MCF 10A (cell line): ENCODE measurements at regions not wholly inside any gene's neighbourhood (a gene's known extent, or its start where the extent isn't known, plus 50 kb on each side); places are given as distances from the start of the nearest gene placed in this dataset.

Source experiments
- BruUV-seq: library from RNA; stranded (reverse); fragments of 400-500 nt; replicated peaks from 2 replicates; lab custom pipeline; 2021; lab: Mats Ljungman, UMichigan
- CTCF ChIA-PET: fragments of 300-600 bp; sonication (Branson Sonifier 250); formaldehyde crosslinking; extraction: SDS; loops from one replicate; lab custom pipeline; 2021; ENCODE audit warnings: antibody characterized with exemption, inconsistent platforms; lab: Yijun Ruan, JAX
- POLR2A ChIA-PET: fragments of 300-600, 350-650 bp; sonication (Branson Sonifier 250); formaldehyde crosslinking; extraction: SDS; loops from one replicate; lab custom pipeline; 2020; ENCODE audit warnings: antibody characterized with exemption, inconsistent platforms; lab: Yijun Ruan, JAX
- DNase-seq: peaks from one replicate; pipeline ENCODE4 v3.0.0-alpha.2; 2018; ENCODE audit not compliant: unreplicated experiment
- H3K27ac Mint-ChIP-seq: one replicate; pipeline ENCODE4 v1.8.0; 2022; ENCODE audit warnings: mild to moderate bottlenecking, low read depth, mixed read lengths; ENCODE audit not compliant: unreplicated experiment
- H3K27me3 Mint-ChIP-seq: one replicate; pipeline ENCODE4 v1.8.0; 2022; ENCODE audit warnings: mixed read lengths; ENCODE audit not compliant: insufficient read depth, unreplicated experiment
- H3K36me3 Mint-ChIP-seq: one replicate; pipeline ENCODE4 v1.8.0; 2022; ENCODE audit warnings: mild to moderate bottlenecking, moderate library complexity, mixed read lengths; ENCODE audit not compliant: insufficient read depth, unreplicated experiment
- H3K4me1 Mint-ChIP-seq: one replicate; pipeline ENCODE4 v1.8.0; 2022; ENCODE audit warnings: mixed read lengths; ENCODE audit not compliant: insufficient read depth, unreplicated experiment
- H3K4me3 Mint-ChIP-seq: one replicate; pipeline ENCODE4 v1.8.0; 2022; ENCODE audit warnings: mild to moderate bottlenecking, moderate library complexity, mixed read lengths; ENCODE audit not compliant: unreplicated experiment
- H3K9me3 Mint-ChIP-seq: one replicate; pipeline ENCODE4 v1.8.0; 2022; ENCODE audit warnings: mixed read lengths; ENCODE audit not compliant: unreplicated experiment
- intact Hi-C: fragments of 100-400 bp; cut with micrococcal nuclease; formaldehyde crosslinking; loops from 2 replicates; pipeline ENCODE4 v1.14.1; 2022
- TF ChIP-seq, protein P1 (sequence below): fragments of 200-600 bp; IDR thresholded peaks from one replicate; pipeline ENCODE4 v1.8.0; 2022; ENCODE audit warnings: antibody characterized with exemption, mild to moderate bottlenecking; ENCODE audit not compliant: unreplicated experiment

GRCh38 chr2:39519886-39520285 lies 82.8 kb upstream of the MAP4K3 start:
- POLR2A ChIA-PET, result interaction anchor here (0.6 to 1.1 kb wide), 2 partner anchors 32 to 149 kb away, joined by 3 read pairs; no protein-coding TSS in a partner anchor
- Mint-ChIP-seq H3K27me3 (no peaks in the 10 kb centered on the region), H3K27ac (no peak overlapping the region), H3K9me3 (no peaks in the 10 kb centered on the region), H3K4me3 (no peak overlapping the region), H3K36me3 (no peaks in the 10 kb centered on the region), H3K4me1 (peaks cover 41% of the 10 kb centered on the region)
- CTCF ChIA-PET, result no interaction called here
- no TSS peak for BruUV-seq
- TF ChIP-seq, protein P1, sequence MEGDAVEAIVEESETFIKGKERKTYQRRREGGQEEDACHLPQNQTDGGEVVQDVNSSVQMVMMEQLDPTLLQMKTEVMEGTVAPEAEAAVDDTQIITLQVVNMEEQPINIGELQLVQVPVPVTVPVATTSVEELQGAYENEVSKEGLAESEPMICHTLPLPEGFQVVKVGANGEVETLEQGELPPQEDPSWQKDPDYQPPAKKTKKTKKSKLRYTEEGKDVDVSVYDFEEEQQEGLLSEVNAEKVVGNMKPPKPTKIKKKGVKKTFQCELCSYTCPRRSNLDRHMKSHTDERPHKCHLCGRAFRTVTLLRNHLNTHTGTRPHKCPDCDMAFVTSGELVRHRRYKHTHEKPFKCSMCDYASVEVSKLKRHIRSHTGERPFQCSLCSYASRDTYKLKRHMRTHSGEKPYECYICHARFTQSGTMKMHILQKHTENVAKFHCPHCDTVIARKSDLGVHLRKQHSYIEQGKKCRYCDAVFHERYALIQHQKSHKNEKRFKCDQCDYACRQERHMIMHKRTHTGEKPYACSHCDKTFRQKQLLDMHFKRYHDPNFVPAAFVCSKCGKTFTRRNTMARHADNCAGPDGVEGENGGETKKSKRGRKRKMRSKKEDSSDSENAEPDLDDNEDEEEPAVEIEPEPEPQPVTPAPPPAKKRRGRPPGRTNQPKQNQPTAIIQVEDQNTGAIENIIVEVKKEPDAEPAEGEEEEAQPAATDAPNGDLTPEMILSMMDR, result no peak
- intact Hi-C loops, result no loop called here
- no peak for DNase-seq

DNA sequence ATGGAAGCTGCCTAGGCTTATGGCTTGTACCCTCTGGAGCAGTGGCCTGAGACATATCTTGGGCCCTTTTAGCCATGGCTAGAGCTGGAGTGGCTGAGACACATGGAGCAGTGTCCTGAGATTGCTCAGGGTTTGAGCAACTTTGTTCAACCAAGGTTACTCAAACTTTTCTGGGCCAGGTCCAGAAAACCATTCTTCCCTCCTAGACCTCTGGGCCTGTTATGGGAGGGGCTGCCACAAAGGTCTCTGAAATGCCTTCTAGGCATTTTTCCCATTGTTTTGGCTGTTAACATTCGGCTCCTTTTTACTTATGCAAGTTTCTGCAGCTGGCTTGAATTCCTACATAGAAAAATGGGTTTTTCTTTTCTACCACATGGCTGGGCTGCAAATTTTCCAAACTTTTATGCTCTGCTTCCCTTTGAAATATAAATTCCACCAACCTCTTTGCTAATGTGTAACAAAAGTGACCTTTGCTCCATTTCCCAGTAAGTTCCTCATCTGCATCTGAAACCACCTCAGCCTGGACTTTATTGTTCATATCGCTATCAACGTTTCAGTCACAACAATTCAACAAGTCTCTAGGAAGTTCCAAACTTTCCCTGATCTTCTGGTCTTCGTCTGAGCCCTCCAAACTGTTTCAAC lies 84.9 kb upstream of the MAP4K3 start:
- ChIA-PET POLR2A (no interaction called here), CTCF (interaction anchor here (0.7 to 2.3 kb wide), 2 partner anchors 71 to 174 kb away, joined by 4 to 15 read pairs; no protein-coding TSS in a partner anchor)
- Mint-ChIP-seq H3K36me3 (no peaks in the 10 kb centered on the region), H3K27me3 (no peaks in the 10 kb centered on the region), H3K9me3 (peaks cover 14% of the 10 kb centered on the region), H3K27ac (peak overlapping the region; percentile 96), H3K4me1 (peaks cover 55% of the 10 kb centered on the region), H3K4me3 (no peak overlapping the region)
- DNase-seq, result no peak
- intact Hi-C loops, result no loop called here
- no TSS peak for BruUV-seq
- TF ChIP-seq, protein P1, result no peak

DNA sequence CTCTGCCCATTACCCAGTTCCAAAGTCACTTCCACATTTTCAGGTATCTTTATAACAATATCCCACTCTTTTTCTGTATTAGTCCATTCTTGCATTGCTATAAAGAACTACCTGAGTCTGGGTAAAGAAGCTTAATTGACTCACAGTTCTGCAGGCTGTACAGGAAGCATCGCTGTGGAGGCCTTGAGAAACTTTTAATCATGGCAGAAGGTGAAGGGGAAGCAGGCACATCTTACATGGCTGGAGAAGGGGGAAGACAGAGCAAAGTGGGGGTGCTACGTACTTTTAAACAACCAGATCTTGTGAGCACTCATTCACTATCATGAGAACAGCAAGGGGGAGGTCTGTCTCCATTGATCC lies 85.4 kb upstream of the MAP4K3 start:
- no TSS peak for BruUV-seq
- Mint-ChIP-seq H3K4me3 (no peak overlapping the region), H3K4me1 (peaks cover 53% of the 10 kb centered on the region), H3K36me3 (no peaks in the 10 kb centered on the region), H3K27me3 (no peaks in the 10 kb centered on the region), H3K27ac (peak overlapping the region; percentile 96), H3K9me3 (peaks cover 16% of the 10 kb centered on the region)
- intact Hi-C loops, result no loop called here
- ChIA-PET POLR2A (interaction anchor here (3.1 kb wide), 1 partner anchor 91 kb away, joined by 9 read pairs; no protein-coding TSS in a partner anchor), CTCF (interaction anchor here (0.8 to 2.3 kb wide), 3 partner anchors 10 to 174 kb away, joined by 3 to 19 read pairs (median 15); no protein-coding TSS in a partner anchor)
- no peak for DNase-seq
- TF ChIP-seq, protein P1, result no peak

DNA sequence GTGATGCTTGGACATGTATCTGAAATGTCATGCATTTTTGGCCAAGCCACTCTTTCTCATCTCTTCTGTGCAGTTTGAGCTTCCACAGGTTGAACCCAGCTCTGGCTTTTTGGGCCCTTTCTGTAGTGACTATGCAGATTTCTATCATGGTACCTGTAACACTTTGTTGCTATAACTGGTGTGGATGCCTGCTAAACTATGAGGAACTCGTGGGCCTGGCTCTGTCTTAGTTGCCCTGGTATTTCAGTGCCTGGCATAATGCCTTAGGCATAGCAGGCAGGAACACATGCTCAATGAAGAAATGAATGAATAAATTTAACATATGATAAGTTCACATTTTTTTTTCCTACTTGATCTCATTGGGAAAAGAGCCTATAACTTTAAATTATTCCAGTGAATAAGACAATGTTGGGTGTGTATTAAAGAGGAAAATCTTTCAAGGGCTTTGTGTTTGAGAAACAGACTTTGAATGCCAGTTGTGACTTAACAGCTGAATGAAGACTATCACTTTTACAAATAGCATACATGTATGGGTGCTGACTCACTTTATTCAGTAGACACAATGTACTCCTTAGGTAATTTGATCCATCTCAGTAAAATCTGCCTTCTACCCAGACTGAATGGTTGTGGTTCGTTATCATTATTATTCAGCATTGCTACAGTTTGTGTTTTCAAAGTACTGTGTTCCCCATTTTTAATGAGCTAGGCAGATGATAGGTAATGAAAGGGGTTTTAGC lies 86.4 kb upstream of the MAP4K3 start:
- CTCF ChIA-PET, result interaction anchor here (0.6 to 2.3 kb wide), 7 partner anchors 11 to 174 kb away, joined by 3 to 19 read pairs (median 7); no protein-coding TSS in a partner anchor
- TF ChIP-seq, protein P1, result no peak
- intact Hi-C loops, result no loop called here
- H3K36me3 Mint-ChIP-seq, result no peaks in the 10 kb centered on the region
- H3K9me3 Mint-ChIP-seq, result peaks cover 16% of the 10 kb centered on the region
- POLR2A ChIA-PET, result interaction anchor here (0.7 to 3.2 kb wide), 11 partner anchors 9 to 648 kb away, joined by 3 to 28 read pairs (median 5); partner anchors contain the start of genes DHX57, MAP4K3 and MORN2
- H3K27me3 Mint-ChIP-seq, result no peaks in the 10 kb centered on the region
- H3K4me1 Mint-ChIP-seq, result peaks cover 49% of the 10 kb centered on the region
- DNase-seq, result peak; percentile 82
- H3K27ac Mint-ChIP-seq, result peak overlapping the region; percentile 96
- H3K4me3 Mint-ChIP-seq, result peak overlapping the region; percentile 59
- no TSS peak for BruUV-seq
